ENCODE measurements at regions not wholly inside any gene's neighbourhood (a gene's known extent, or its start where the extent isn't known, plus 50 kb on each side); places are given as distances from the start of the nearest gene placed in this dataset.

- TF ChIP-seq, protein P1, sequence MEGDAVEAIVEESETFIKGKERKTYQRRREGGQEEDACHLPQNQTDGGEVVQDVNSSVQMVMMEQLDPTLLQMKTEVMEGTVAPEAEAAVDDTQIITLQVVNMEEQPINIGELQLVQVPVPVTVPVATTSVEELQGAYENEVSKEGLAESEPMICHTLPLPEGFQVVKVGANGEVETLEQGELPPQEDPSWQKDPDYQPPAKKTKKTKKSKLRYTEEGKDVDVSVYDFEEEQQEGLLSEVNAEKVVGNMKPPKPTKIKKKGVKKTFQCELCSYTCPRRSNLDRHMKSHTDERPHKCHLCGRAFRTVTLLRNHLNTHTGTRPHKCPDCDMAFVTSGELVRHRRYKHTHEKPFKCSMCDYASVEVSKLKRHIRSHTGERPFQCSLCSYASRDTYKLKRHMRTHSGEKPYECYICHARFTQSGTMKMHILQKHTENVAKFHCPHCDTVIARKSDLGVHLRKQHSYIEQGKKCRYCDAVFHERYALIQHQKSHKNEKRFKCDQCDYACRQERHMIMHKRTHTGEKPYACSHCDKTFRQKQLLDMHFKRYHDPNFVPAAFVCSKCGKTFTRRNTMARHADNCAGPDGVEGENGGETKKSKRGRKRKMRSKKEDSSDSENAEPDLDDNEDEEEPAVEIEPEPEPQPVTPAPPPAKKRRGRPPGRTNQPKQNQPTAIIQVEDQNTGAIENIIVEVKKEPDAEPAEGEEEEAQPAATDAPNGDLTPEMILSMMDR (IDR thresholded peaks at IDR 0.05; ENCODE audit: borderline replicate concordance, extremely low read depth, low read length, poor library complexity, severe bottlenecking): no peak
- TF ChIP-seq EZH2 (IDR thresholded peaks at IDR 0.05; ENCODE audit: borderline replicate concordance, low read depth, low read length, severe bottlenecking): no peak
- Histone ChIP-seq H3K4me3 (ENCODE audit: low read depth in 1 of 2, low read length in 2 of 2) (no peak overlapping the region), H3K9me3 (ENCODE audit: insufficient read depth, low read length, severe bottlenecking) (peaks cover 14% of the 10 kb centered on the region), H3K27ac (ENCODE audit: low read length) (no peak overlapping the region), H3K4me1 (ENCODE audit: insufficient read depth, low read length) (no peaks in the 10 kb centered on the region), H3K27me3 (ENCODE audit: insufficient read depth, low read length, poor library complexity) (no peaks in the 10 kb centered on the region), H3K79me2 (ENCODE audit: insufficient read depth, low read length) (no peaks in the 10 kb centered on the region), H3K36me3 (ENCODE audit: insufficient read depth, low read length) (no peaks in the 10 kb centered on the region), H2AFZ (ENCODE audit: low read depth, low read length) (no peak overlapping the region), H4K20me1 (ENCODE audit: insufficient read depth, low read length) (no peaks in the 10 kb centered on the region), H3K4me2 (ENCODE audit: insufficient read depth, low read length) (no peak overlapping the region), H3K9ac (ENCODE audit: low read depth, low read length) (no peak overlapping the region)
- ATAC-seq (ENCODE audit: insufficient read depth, low read depth) (no peak), DNase-seq (no peak)
These were observed 326.2 kb upstream of the DUSP10 start for GRCh38 chr1:222068101-222068500.

DNA sequence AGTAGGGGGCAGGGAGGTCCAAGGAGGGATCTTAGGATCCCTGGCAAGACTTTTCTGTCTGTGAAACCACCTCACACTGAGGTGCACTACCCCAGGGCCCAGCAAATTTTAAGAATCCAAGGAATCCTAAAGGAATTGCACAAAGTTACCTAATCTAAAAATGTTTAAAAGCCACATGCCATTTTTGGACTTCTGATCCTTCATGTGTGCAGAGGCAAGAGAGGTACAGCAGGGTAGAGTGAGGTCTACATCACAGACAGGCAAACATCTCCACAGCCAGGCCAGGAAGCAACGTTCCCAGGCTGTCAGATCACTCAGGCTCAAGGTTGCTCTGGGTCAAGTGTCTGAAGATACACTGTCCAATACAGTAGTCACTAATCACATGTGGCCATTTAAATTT, 324.6 kb upstream of the DUSP10 start:
- no peaks in the 10 kb centered on the region for H3K27me3 ChIP-seq (ENCODE audit: insufficient read depth, low read length, poor library complexity)
- ATAC-seq (ENCODE audit: insufficient read depth, low read depth) (no peak), DNase-seq (no peak)
- no peaks in the 10 kb centered on the region for H4K20me1 ChIP-seq (ENCODE audit: insufficient read depth, low read length)
- H3K4me1 ChIP-seq (ENCODE audit: insufficient read depth, low read length): no peaks in the 10 kb centered on the region
- H2AFZ ChIP-seq (ENCODE audit: low read depth, low read length): no peak overlapping the region
- H3K36me3 ChIP-seq (ENCODE audit: insufficient read depth, low read length): no peaks in the 10 kb centered on the region
- TF ChIP-seq, protein P1 (IDR thresholded peaks at IDR 0.05; ENCODE audit: borderline replicate concordance, extremely low read depth, low read length, poor library complexity, severe bottlenecking): no peak
- no peak for TF ChIP-seq EZH2 (IDR thresholded peaks at IDR 0.05; ENCODE audit: borderline replicate concordance, low read depth, low read length, severe bottlenecking)
- H3K4me3 ChIP-seq (ENCODE audit: low read depth in 1 of 2, low read length in 2 of 2): no peak overlapping the region
- H3K27ac ChIP-seq (ENCODE audit: low read length): no peak overlapping the region
- no peak overlapping the region for H3K9ac ChIP-seq (ENCODE audit: low read depth, low read length)
- H3K79me2 ChIP-seq (ENCODE audit: insufficient read depth, low read length): no peaks in the 10 kb centered on the region
- H3K9me3 ChIP-seq (ENCODE audit: insufficient read depth, low read length, severe bottlenecking): peaks cover 14% of the 10 kb centered on the region
- H3K4me2 ChIP-seq (ENCODE audit: insufficient read depth, low read length): no peak overlapping the region

- Histone ChIP-seq H3K27me3 (ENCODE audit: insufficient read depth, low read length, poor library complexity) (no peaks in the 10 kb centered on the region), H3K9ac (ENCODE audit: low read depth, low read length) (no peak overlapping the region), H3K36me3 (ENCODE audit: insufficient read depth, low read length) (no peaks in the 10 kb centered on the region), H2AFZ (ENCODE audit: low read depth, low read length) (no peak overlapping the region), H3K4me3 (ENCODE audit: low read depth in 1 of 2, low read length in 2 of 2) (no peak overlapping the region), H3K9me3 (ENCODE audit: insufficient read depth, low read length, severe bottlenecking) (peaks cover 14% of the 10 kb centered on the region), H3K4me2 (ENCODE audit: insufficient read depth, low read length) (no peak overlapping the region), H4K20me1 (ENCODE audit: insufficient read depth, low read length) (no peaks in the 10 kb centered on the region), H3K4me1 (ENCODE audit: insufficient read depth, low read length) (no peaks in the 10 kb centered on the region), H3K27ac (ENCODE audit: low read length) (no peak overlapping the region), H3K79me2 (ENCODE audit: insufficient read depth, low read length) (no peaks in the 10 kb centered on the region)
- TF ChIP-seq EZH2 (IDR thresholded peaks at IDR 0.05; ENCODE audit: borderline replicate concordance, low read depth, low read length, severe bottlenecking): no peak
- TF ChIP-seq, protein P1 (IDR thresholded peaks at IDR 0.05; ENCODE audit: borderline replicate concordance, extremely low read depth, low read length, poor library complexity, severe bottlenecking): no peak
- no peak for DNase-seq
- ATAC-seq (ENCODE audit: insufficient read depth, low read depth): no peak
These were observed 323.3 kb upstream of the DUSP10 start for GRCh38 chr1:222065234-222065633.

Data from DND-41 (cell line).